Mammary epithelial cell (primary cell): ENCODE measurements at regions not wholly inside any gene's neighbourhood (a gene's known extent, or its start where the extent isn't known, plus 50 kb on each side); places are given as distances from the start of the nearest gene placed in this dataset.

Experiments used
- EZH2 ChIP-seq: IDR thresholded peaks from 2 replicates; pipeline ENCODE4 v1.6.1; 2012; ENCODE audit warnings: low read length, inconsistent platforms, borderline replicate concordance
- TF ChIP-seq, protein P1 (sequence below), 2 donors: IDR thresholded peaks in 1 of 2; conservative IDR thresholded peaks in 1 of 2; 2 replicates each; pipeline ENCODE4 v1.5.1; 2011 to 2012; ENCODE audit warnings: inconsistent platforms in 2 of 2, low read length in 2 of 2, mild to moderate bottlenecking in 2 of 2, control low read depth in 1 of 2, low read depth in 1 of 2; ENCODE audit not compliant: insufficient read depth in 1 of 2; ENCODE audit errors: extremely low read depth in 1 of 2

GRCh38 chr16:76956394-76956793 is 234.6 kb upstream of the MON1B start:
- TF ChIP-seq, protein P1, sequence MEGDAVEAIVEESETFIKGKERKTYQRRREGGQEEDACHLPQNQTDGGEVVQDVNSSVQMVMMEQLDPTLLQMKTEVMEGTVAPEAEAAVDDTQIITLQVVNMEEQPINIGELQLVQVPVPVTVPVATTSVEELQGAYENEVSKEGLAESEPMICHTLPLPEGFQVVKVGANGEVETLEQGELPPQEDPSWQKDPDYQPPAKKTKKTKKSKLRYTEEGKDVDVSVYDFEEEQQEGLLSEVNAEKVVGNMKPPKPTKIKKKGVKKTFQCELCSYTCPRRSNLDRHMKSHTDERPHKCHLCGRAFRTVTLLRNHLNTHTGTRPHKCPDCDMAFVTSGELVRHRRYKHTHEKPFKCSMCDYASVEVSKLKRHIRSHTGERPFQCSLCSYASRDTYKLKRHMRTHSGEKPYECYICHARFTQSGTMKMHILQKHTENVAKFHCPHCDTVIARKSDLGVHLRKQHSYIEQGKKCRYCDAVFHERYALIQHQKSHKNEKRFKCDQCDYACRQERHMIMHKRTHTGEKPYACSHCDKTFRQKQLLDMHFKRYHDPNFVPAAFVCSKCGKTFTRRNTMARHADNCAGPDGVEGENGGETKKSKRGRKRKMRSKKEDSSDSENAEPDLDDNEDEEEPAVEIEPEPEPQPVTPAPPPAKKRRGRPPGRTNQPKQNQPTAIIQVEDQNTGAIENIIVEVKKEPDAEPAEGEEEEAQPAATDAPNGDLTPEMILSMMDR (conservative IDR thresholded peaks at IDR 0.05 in 1 of 2, IDR thresholded peaks at IDR 0.05 in 1 of 2; ENCODE audit: extremely low read depth in 1 of 2, insufficient read depth in 1 of 2, low read depth in 1 of 2, low read length in 2 of 2), result no peak
- no peak for TF ChIP-seq EZH2
